AG04449 (cell line): ENCODE measurements at regions not wholly inside any gene's neighbourhood (a gene's known extent, or its start where the extent isn't known, plus 50 kb on each side); places are given as distances from the start of the nearest gene placed in this dataset.
"Not testable (repeated sequence)": the region's sequence is repeated elsewhere in the genome, so short reads cannot be mapped to it uniquely, and the experiment has no call there.

Experiments used
- CTCF ChIA-PET: fragments of 350-600 bp; formaldehyde crosslinking; extraction: SDS; loops from one replicate; lab custom pipeline; 2021; ENCODE audit warnings: antibody characterized with exemption; lab: Yijun Ruan, JAX
- POLR2A ChIA-PET: fragments of 400-600, 350-600 bp; formaldehyde crosslinking; extraction: SDS; loops from one replicate; lab custom pipeline; 2020; ENCODE audit warnings: antibody characterized with exemption, inconsistent platforms; lab: Yijun Ruan, JAX
- DNase-seq: peaks from one replicate; pipeline ENCODE4 v3.0.0-alpha.2; 2010; ENCODE audit warnings: low read depth, low spot score
- H3K4me3 ChIP-seq: 2 replicates; pipeline ENCODE4 v1.5.1; 2011; ENCODE audit warnings: low read depth, mild to moderate bottlenecking, control low read depth, low read length
- TF ChIP-seq, protein P1 (sequence below): IDR thresholded peaks from one replicate; pipeline ENCODE4 v1.5.1; 2011; ENCODE audit warnings: mild to moderate bottlenecking, moderate library complexity, low read length, control low read depth, inconsistent platforms; ENCODE audit not compliant: insufficient read depth; ENCODE audit errors: missing control alignments

DNA sequence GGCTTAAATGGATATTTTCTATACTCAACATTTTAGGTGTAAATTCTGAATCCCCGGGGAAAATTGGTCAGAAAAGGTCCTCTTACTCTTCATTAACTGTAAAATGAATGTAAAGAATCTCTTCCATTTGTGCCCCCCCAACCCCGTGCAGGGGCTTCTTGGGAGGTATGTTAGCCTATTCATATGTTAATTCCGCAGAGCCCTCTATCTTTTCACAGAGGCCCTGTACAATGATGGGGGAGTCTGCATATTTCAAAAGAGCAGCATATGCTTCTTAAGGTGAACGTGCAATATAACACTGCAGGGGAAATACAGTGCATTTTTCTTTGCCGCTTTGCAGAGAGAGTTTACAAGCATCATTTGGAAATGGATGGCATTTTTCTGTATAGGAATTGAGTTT is 88.5 kb upstream of the CXorf66 start:
- H3K4me3 ChIP-seq: no peak overlapping the region
- ChIA-PET POLR2A (no interaction called here), CTCF (interaction anchor here (0.9 kb wide), 1 partner anchor 678 kb away, joined by 3 read pairs; no protein-coding TSS in a partner anchor)
- TF ChIP-seq, protein P1, sequence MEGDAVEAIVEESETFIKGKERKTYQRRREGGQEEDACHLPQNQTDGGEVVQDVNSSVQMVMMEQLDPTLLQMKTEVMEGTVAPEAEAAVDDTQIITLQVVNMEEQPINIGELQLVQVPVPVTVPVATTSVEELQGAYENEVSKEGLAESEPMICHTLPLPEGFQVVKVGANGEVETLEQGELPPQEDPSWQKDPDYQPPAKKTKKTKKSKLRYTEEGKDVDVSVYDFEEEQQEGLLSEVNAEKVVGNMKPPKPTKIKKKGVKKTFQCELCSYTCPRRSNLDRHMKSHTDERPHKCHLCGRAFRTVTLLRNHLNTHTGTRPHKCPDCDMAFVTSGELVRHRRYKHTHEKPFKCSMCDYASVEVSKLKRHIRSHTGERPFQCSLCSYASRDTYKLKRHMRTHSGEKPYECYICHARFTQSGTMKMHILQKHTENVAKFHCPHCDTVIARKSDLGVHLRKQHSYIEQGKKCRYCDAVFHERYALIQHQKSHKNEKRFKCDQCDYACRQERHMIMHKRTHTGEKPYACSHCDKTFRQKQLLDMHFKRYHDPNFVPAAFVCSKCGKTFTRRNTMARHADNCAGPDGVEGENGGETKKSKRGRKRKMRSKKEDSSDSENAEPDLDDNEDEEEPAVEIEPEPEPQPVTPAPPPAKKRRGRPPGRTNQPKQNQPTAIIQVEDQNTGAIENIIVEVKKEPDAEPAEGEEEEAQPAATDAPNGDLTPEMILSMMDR: no peak
- DNase-seq: no peak

DNA sequence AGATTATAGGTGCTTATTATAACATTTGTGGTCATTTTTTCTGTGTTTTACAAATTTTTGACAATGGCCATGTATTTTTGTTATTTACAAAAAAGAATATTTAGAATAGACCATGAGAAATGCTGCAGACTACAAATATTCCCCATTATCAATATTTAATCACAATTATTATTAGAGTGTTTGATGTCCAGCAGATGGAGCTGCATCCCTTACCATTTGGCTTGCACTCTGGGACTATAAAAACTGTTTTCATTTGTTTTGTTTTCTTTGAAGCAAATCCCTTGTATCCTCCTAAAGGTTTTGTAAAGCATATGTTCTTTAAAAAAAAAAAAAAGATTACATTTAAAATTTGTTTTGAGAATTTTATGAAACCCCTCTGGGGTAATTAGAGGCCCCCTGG is 85.6 kb upstream of the CXorf66 start:
- TF ChIP-seq, protein P1: no peak
- DNase-seq: no peak
- no peak overlapping the region for H3K4me3 ChIP-seq
- POLR2A ChIA-PET: no interaction called here
- CTCF ChIA-PET: no interaction called here

DNA sequence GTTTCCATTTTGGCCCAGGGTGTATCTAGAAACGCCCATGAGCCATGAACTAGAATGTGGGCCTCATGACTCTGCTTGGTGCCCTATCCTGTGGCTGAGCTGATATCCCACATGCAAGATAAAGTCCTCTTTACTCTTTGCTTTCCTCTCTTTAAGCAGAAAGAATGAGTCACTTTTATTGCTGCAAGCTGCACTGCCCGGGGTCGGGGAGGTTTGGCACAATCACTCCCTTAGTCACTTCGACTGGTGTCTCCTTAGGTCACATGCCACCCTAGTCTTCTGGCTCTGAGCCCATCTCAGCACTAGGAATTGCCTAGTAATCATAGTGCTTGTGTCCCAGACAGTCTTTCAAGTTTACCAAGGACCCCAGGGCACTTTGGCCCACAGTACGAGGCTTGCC is 75.1 kb upstream of the CXorf66 start:
- CTCF ChIA-PET: no interaction called here
- no peak overlapping the region for H3K4me3 ChIP-seq
- no peak for DNase-seq
- TF ChIP-seq, protein P1: no peak
- POLR2A ChIA-PET: no interaction called here

DNA sequence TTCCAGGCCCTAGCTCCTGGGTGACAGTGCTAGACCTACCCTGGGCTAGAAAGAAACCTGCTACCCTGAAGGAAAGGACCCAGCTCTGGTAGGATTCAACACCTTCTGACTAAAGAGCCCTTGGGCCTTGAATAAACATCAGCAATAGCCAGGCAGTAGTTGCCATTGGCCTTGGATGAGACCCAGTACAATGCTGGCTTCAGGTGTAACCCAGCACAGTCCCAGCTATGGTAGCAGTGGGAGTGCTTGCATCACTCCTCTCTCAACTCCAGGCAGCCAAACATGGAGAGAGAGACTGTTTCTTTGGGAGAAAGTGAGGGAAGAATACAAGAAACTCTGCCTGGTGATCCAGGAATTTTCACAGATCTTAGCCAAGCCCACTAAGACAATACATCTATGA is 73.5 kb upstream of the CXorf66 start:
- no peak overlapping the region for H3K4me3 ChIP-seq
- TF ChIP-seq, protein P1: no peak
- ChIA-PET POLR2A (no interaction called here), CTCF (no interaction called here)
- no peak for DNase-seq

DNA sequence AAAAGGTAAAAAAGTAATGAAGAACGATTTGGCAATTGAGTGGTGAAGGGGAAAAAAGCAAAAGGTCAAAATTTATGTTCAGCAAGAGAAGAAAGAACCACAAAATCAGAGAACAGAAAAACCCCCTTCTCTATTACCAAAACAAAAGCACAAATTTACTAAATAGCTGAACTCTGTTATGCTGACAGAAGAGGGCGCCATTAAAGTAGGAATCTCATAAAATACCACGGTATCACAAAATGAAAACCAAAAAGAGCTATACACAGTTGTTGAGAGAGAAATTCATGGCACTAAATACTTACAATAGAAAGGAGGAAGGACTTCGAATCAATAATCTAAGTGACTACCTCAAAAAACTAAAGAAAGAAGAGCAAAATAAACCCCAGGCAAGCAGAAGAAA is 69.6 kb upstream of the CXorf66 start:
- no peak overlapping the region for H3K4me3 ChIP-seq
- ChIA-PET POLR2A (no interaction called here), CTCF (interaction anchor here (0.6 kb wide), 1 partner anchor 719 kb away, joined by 3 read pairs; no protein-coding TSS in a partner anchor)
- TF ChIP-seq, protein P1: no peak
- no peak for DNase-seq

DNA sequence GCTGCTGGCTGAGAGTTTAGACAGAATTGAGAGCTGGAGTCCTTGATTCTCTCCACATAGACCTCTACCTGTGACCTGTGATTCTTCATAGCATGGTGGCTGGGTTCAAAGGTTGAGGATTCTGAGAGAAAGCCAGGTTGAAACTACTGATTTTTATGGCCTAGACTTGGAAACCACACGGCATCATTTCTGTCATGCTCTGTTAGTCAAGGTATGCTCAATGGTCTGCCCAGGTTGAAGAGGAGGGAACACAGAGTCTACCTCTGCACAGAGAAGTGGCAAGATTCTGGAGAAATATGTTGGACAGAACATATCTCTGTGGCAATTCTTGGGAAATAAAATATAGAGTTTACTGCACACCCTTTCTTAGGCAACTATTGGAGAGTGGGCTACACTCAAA is 57.2 kb upstream of the CXorf66 start:
- no peak for DNase-seq
- ChIA-PET POLR2A (no interaction called here), CTCF (no interaction called here)
- TF ChIP-seq, protein P1: no peak
- H3K4me3 ChIP-seq: no peak overlapping the region

DNA sequence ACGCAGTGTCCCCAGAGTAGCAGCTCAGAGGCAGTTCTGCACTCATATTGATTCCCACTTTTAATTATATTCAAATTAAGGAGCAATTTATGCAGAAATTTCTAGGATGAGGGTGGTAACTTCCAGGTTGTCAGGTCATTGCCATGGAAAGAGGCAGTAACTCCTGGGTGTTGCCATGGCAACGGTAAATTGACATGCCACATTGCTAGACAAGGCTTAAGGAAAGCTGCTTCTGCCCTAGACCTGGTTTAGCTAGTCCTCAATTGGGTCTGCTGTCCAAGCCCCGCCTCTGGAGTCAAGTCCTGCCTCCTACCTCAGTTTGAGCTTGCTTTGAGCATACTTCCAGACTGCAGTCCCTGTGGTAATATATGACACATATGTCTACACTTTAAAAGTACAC is 53.8 kb upstream of the CXorf66 start:
- H3K4me3 ChIP-seq, DNase-seq, POLR2A ChIA-PET, CTCF ChIA-PET: not testable (repeated sequence)
